IMR-90 (cell line): ENCODE measurements at regions not wholly inside any gene's neighbourhood (a gene's known extent, or its start where the extent isn't known, plus 50 kb on each side); places are given as distances from the start of the nearest gene placed in this dataset.

Source experiments
- ATAC-seq: fragments of 200-7000 bp; cut with Tn5 transposase; 2 replicates; pipeline ENCODE4 v1.9.1; 2020; ENCODE audit warnings: low read depth, mild to moderate bottlenecking, moderate library complexity
- BruUV-seq: library from RNA; stranded (reverse); fragments of 400-500 nt; replicated peaks from 2 replicates; lab custom pipeline; 2021; lab: Mats Ljungman, UMichigan
- CTCF ChIA-PET: fragments of 300-600 bp; formaldehyde crosslinking; extraction: SDS; loops from one replicate; lab custom pipeline; 2021; ENCODE audit warnings: antibody characterized with exemption; lab: Yijun Ruan, JAX
- POLR2A ChIA-PET: fragments of 300-600 bp; sonication (Branson Sonifier 250); formaldehyde crosslinking; loops from one replicate; lab custom pipeline; 2022; ENCODE audit warnings: antibody characterized with exemption; ENCODE audit not compliant: unreplicated experiment; lab: Charles Lee
- DNase-seq: peaks from one replicate; pipeline ENCODE4 v3.0.0; 2013
- H2AFZ ChIP-seq: replicated peaks from 2 replicates; pipeline ENCODE3; 2013; ENCODE audit warnings: low read length, mild to moderate bottlenecking; ENCODE audit not compliant: poor library complexity
- H2AK5ac ChIP-seq: 2 replicates; pipeline ENCODE4 v1.6.1; 2013; ENCODE audit warnings: low read depth, low read length, inconsistent platforms
- H2AK9ac ChIP-seq: replicated peaks from 2 replicates; pipeline ENCODE3; 2013; ENCODE audit warnings: mild to moderate bottlenecking, low read depth, low read length, moderate library complexity; ENCODE audit not compliant: poor library complexity
- H2BK120ac ChIP-seq: 2 replicates; pipeline ENCODE4 v1.6.1; 2013; ENCODE audit warnings: low read depth, low read length, inconsistent platforms
- H2BK15ac ChIP-seq: 3 replicates; pipeline ENCODE4 v1.6.1; 2013; ENCODE audit warnings: low read depth, low read length, inconsistent platforms
- H2BK20ac ChIP-seq: 2 replicates; pipeline ENCODE4 v1.6.1; 2013; ENCODE audit warnings: low read depth, mild to moderate bottlenecking, inconsistent platforms, low read length, moderate library complexity
- H2BK5ac ChIP-seq: 2 replicates; pipeline ENCODE4 v1.6.1; 2013; ENCODE audit warnings: mild to moderate bottlenecking, low read depth, low read length, inconsistent platforms; ENCODE audit not compliant: poor library complexity, severe bottlenecking
- H3K14ac ChIP-seq: replicated peaks from 2 replicates; pipeline ENCODE4 v1.6.1; 2013; ENCODE audit warnings: low read depth, low read length, inconsistent platforms
- H3K18ac ChIP-seq: 2 replicates; pipeline ENCODE4 v1.6.1; 2013; ENCODE audit warnings: low read depth, low read length, control low read depth
- H3K23ac ChIP-seq: 2 replicates; pipeline ENCODE4 v1.6.1; 2013; ENCODE audit warnings: low read depth, low read length, inconsistent platforms
- H3K27ac ChIP-seq: 2 replicates; pipeline ENCODE4 v1.5.1; 2013; ENCODE audit warnings: mild to moderate bottlenecking, control low read depth, low read length; ENCODE audit not compliant: insufficient read depth
- H3K27me3 ChIP-seq: 2 replicates; pipeline ENCODE4 v1.6.1; 2013; ENCODE audit warnings: low read length; ENCODE audit not compliant: control insufficient read depth, insufficient read depth
- H3K36me3 ChIP-seq: 2 replicates; pipeline ENCODE4 v1.6.1; 2013; ENCODE audit warnings: low read length, mixed read lengths; ENCODE audit not compliant: control insufficient read depth, insufficient read depth
- H3K4ac ChIP-seq: 2 replicates; pipeline ENCODE4 v1.6.1; 2013; ENCODE audit warnings: low read depth, low read length, inconsistent platforms
- H3K4me1 ChIP-seq: 2 replicates; pipeline ENCODE4 v1.6.1; 2013; ENCODE audit warnings: low read length, mixed read lengths; ENCODE audit not compliant: control insufficient read depth, insufficient read depth
- H3K4me2 ChIP-seq: 2 replicates; pipeline ENCODE4 v1.6.1; 2013; ENCODE audit warnings: low read depth, mild to moderate bottlenecking, control low read depth, low read length, moderate library complexity
- H3K4me3 ChIP-seq: 2 replicates; pipeline ENCODE4 v1.5.1; 2013; ENCODE audit warnings: low read depth, mild to moderate bottlenecking, control low read depth, low read length, moderate library complexity; ENCODE audit not compliant: insufficient read depth
- H3K56ac ChIP-seq: 2 replicates; pipeline ENCODE4 v1.6.1; 2013; ENCODE audit warnings: low read length, inconsistent platforms; ENCODE audit not compliant: insufficient read depth; ENCODE audit errors: extremely low read depth
- H3K79me1 ChIP-seq, 2 experiments: 2 replicates each; pipeline ENCODE4 v1.6.1; 2013; ENCODE audit warnings: low read length in 2 of 2, inconsistent platforms in 1 of 2, low read depth in 1 of 2
- H3K9ac ChIP-seq: 2 replicates; pipeline ENCODE4 v1.6.1; 2013; ENCODE audit warnings: low read depth, low read length, control low read depth
- H3K9me1 ChIP-seq: 2 replicates; pipeline ENCODE4 v1.6.1; 2013; ENCODE audit warnings: low read length, inconsistent platforms; ENCODE audit not compliant: insufficient read depth
- H3K9me3 ChIP-seq: 2 replicates; pipeline ENCODE4 v1.6.1; 2013; ENCODE audit warnings: low read length; ENCODE audit not compliant: control insufficient read depth, insufficient read depth
- H4K20me1 ChIP-seq: 2 replicates; pipeline ENCODE4 v1.6.1; 2013; ENCODE audit warnings: low read length, inconsistent platforms; ENCODE audit not compliant: insufficient read depth
- H4K5ac ChIP-seq: 2 replicates; pipeline ENCODE4 v1.6.1; 2013; ENCODE audit warnings: mild to moderate bottlenecking, low read depth, low read length, control low read depth
- H4K8ac ChIP-seq, 2 experiments: 2 replicates each; pipeline ENCODE4 v1.6.1; 2013; ENCODE audit warnings: low read depth in 2 of 2, low read length in 2 of 2, control low read depth in 1 of 2, inconsistent platforms in 1 of 2
- H4K91ac ChIP-seq: 2 replicates; pipeline ENCODE4 v1.6.1; 2013; ENCODE audit warnings: low read depth, low read length, inconsistent platforms; ENCODE audit not compliant: insufficient read depth
- BHLHE40 ChIP-seq: fragments of 150-350 bp; IDR thresholded peaks from 2 replicates; pipeline ENCODE4 v1.6.1; 2016; ENCODE audit warnings: mild to moderate bottlenecking, low read depth, low read length
- CEBPB ChIP-seq: IDR thresholded peaks from 2 replicates; pipeline ENCODE4 v1.6.1; 2012; ENCODE audit warnings: low read depth, low read length, improper control_type of control experiment
- CHD1 ChIP-seq: IDR thresholded peaks from 2 replicates; pipeline ENCODE4 v1.6.1; 2012; ENCODE audit warnings: low read depth, low read length, improper control_type of control experiment
- CTCF ChIP-seq: conservative IDR thresholded peaks from 2 replicates; pipeline ENCODE4 v1.5.1; 2012; ENCODE audit warnings: mild to moderate bottlenecking, low read depth, low read length, improper control_type of control experiment
- ELK1 ChIP-seq: fragments of 150-350 bp; IDR thresholded peaks from 2 replicates; pipeline ENCODE4 v1.6.1; 2016; ENCODE audit warnings: low read depth, mild to moderate bottlenecking, low read length, moderate library complexity, borderline replicate concordance
- FOS ChIP-seq: fragments of 150-350 bp; IDR thresholded peaks from 2 replicates; pipeline ENCODE4 v1.6.1; 2016; ENCODE audit warnings: low read depth, low read length
- MAFK ChIP-seq: IDR thresholded peaks from 2 replicates; pipeline ENCODE4 v1.6.1; 2012; ENCODE audit warnings: low read depth, low read length, improper control_type of control experiment
- MAZ ChIP-seq: IDR thresholded peaks from 2 replicates; pipeline ENCODE4 v1.6.1; 2012; ENCODE audit warnings: low read depth, mild to moderate bottlenecking, low read length, improper control_type of control experiment, moderate library complexity, borderline replicate concordance
- MXI1 ChIP-seq: IDR thresholded peaks from 2 replicates; pipeline ENCODE4 v1.6.1; 2012; ENCODE audit warnings: low read depth, mild to moderate bottlenecking, low read length, moderate library complexity, borderline replicate concordance
- NFE2L2 ChIP-seq: fragments of 150-350 bp; IDR thresholded peaks from 2 replicates; pipeline ENCODE4 v1.6.1; 2016; ENCODE audit warnings: low read depth, mild to moderate bottlenecking, low read length
- POLR2A ChIP-seq: IDR thresholded peaks from 2 replicates; pipeline ENCODE4 v1.6.1; 2012; ENCODE audit warnings: mild to moderate bottlenecking, low read depth, low read length
- RAD21 ChIP-seq: IDR thresholded peaks from 2 replicates; pipeline ENCODE4 v1.6.1; 2012; ENCODE audit warnings: low read length, improper control_type of control experiment
- RCOR1 ChIP-seq: IDR thresholded peaks from 2 replicates; pipeline ENCODE4 v1.6.1; 2012; ENCODE audit warnings: mild to moderate bottlenecking, low read length, improper control_type of control experiment; ENCODE audit not compliant: insufficient replicate concordance
- RFX5 ChIP-seq: IDR thresholded peaks from 2 replicates; pipeline ENCODE4 v1.8.0; 2012; ENCODE audit warnings: low read depth, mild to moderate bottlenecking, low read length, moderate library complexity
- SMC3 ChIP-seq: fragments of 150-350 bp; IDR thresholded peaks from 2 replicates; pipeline ENCODE4 v1.6.1; 2016; ENCODE audit warnings: low read depth, mild to moderate bottlenecking, antibody characterized with exemption, low read length, moderate library complexity
- WGBS, 2 experiments: methylation state at CpG; one replicate each; pipeline versions ENCODE4 v1.1.5 to v1.1.7; 2013; ENCODE audit warnings: missing lambda C conversion rate in 2 of 2; ENCODE audit not compliant: insufficient read length in 1 of 2; ENCODE audit errors: extremely low coverage in 2 of 2; 5-methylcytosine and 5-hydroxymethylcytosine counted together
- dilution Hi-C: fragments of 300-500 bp; cut with HindIII; formaldehyde crosslinking; loops from one replicate; pipeline ENCODE4 v1.14.3; 2018; ENCODE audit warnings: low sequenced_read_pairs; ENCODE audit not compliant: unreplicated experiment
- in situ Hi-C: fragments of 300-500 bp; cut with MboI; formaldehyde crosslinking; loops from 3 replicates; pipeline ENCODE4 v1.14.3; 2019; ENCODE audit warnings: low sequenced_read_pairs, inconsistent platforms, mixed read lengths
- intact Hi-C: fragments of 100-400 bp; cut with micrococcal nuclease; formaldehyde crosslinking; loops from 2 replicates; pipeline ENCODE4 v1.10.0; 2022
- TF ChIP-seq, protein P1 (sequence below): fragments of 150-350 bp; IDR thresholded peaks from 2 replicates; pipeline ENCODE4 v1.6.1; 2017; ENCODE audit warnings: mild to moderate bottlenecking, antibody characterized with exemption, low read length, low read depth

- no peak overlapping the region for H3K9ac ChIP-seq
- H2BK20ac ChIP-seq, result no peak overlapping the region
- TF ChIP-seq, protein P1, sequence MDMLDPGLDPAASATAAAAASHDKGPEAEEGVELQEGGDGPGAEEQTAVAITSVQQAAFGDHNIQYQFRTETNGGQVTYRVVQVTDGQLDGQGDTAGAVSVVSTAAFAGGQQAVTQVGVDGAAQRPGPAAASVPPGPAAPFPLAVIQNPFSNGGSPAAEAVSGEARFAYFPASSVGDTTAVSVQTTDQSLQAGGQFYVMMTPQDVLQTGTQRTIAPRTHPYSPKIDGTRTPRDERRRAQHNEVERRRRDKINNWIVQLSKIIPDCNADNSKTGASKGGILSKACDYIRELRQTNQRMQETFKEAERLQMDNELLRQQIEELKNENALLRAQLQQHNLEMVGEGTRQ, result no peak
- TF ChIP-seq RAD21 (no peak), BHLHE40 (no peak), FOS (no peak), MXI1 (no peak), CHD1 (no peak), RCOR1 (no peak), MAZ (no peak), RFX5 (no peak), SMC3 (no peak), ELK1 (no peak), CTCF (no peak), MAFK (no peak), NFE2L2 (no peak), POLR2A (no peak), CEBPB (no peak)
- no peak overlapping the region for H3K4me2 ChIP-seq
- H4K5ac ChIP-seq, result no peak overlapping the region; the same call in 1 of the 2 replicates
- no peak overlapping the region for H2BK5ac ChIP-seq
- H3K27ac ChIP-seq, result no peak overlapping the region
- no peak overlapping the region for H3K56ac ChIP-seq
- H3K36me3 ChIP-seq, result no peaks in the 10 kb centered on the region
- in situ Hi-C loops (no loop called here), dilution Hi-C loops (no loop called here), intact Hi-C loops (no loop called here)
- no peak overlapping the region for H2AK5ac ChIP-seq
- H3K27me3 ChIP-seq, result no peaks in the 10 kb centered on the region
- no peak overlapping the region for H2AFZ ChIP-seq
- no peak overlapping the region for H4K91ac ChIP-seq
- no peak overlapping the region for H3K14ac ChIP-seq
- no peak overlapping the region for H3K4me3 ChIP-seq
- no peaks in the 10 kb centered on the region for H3K9me3 ChIP-seq
- H3K9me1 ChIP-seq, result no peaks in the 10 kb centered on the region
- no peak overlapping the region; the same call in 1 of the 2 replicates for H3K18ac ChIP-seq
- H3K79me1 ChIP-seq, result no peaks in the 10 kb centered on the region
- H2AK9ac ChIP-seq, result no peak overlapping the region
- 93% methylated on average over 8 of the region's 14 CpGs; no CpG with 5 or more reads in 1 of the 2 experiments for WGBS, 2 experiments
- no peak overlapping the region for H2BK15ac ChIP-seq
- no peaks in the 10 kb centered on the region for H4K20me1 ChIP-seq
- POLR2A ChIA-PET, result no interaction called here
- CTCF ChIA-PET, result no interaction called here
- ATAC-seq, result no peak
- BruUV-seq, result no TSS peak
- H3K4me1 ChIP-seq, result peaks cover 3% of the 10 kb centered on the region
- DNase-seq, result no peak
- H2BK120ac ChIP-seq, result no peak overlapping the region
- no peak overlapping the region for H4K8ac ChIP-seq
- no peak overlapping the region for H3K23ac ChIP-seq
- no peak overlapping the region for H3K4ac ChIP-seq
Observed at GRCh38 chr2:101624706-101625332, 72.7 kb upstream of the MAP4K4 start.
